H9 (cell line): ENCODE measurements at regions not wholly inside any gene's neighbourhood (a gene's known extent, or its start where the extent isn't known, plus 50 kb on each side); places are given as distances from the start of the nearest gene placed in this dataset.

Experiments used
- DNase-seq: peaks from one replicate; pipeline ENCODE4 v3.0.0-alpha.2; 2017
- H2AFZ ChIP-seq: one replicate; pipeline ENCODE4 v1.6.1; 2013; ENCODE audit warnings: mild to moderate bottlenecking, low read length, control low read depth, moderate library complexity
- H2AK5ac ChIP-seq: 2 replicates; pipeline ENCODE4 v1.6.1; 2013; ENCODE audit warnings: low read length, control low read depth, mixed read lengths; ENCODE audit not compliant: insufficient read length
- H2BK120ac ChIP-seq: one replicate; pipeline ENCODE4 v1.6.1; 2013; ENCODE audit warnings: low read depth, mild to moderate bottlenecking, low read length, control low read depth, inconsistent platforms; ENCODE audit not compliant: poor library complexity, severe bottlenecking
- H2BK12ac ChIP-seq: 2 replicates; pipeline ENCODE4 v1.6.1; 2013; ENCODE audit warnings: low read length, control low read depth, mixed read lengths, low read depth; ENCODE audit not compliant: insufficient read length
- H2BK15ac ChIP-seq: 2 replicates; pipeline ENCODE4 v1.6.1; 2013; ENCODE audit warnings: low read depth, low read length, control low read depth
- H2BK20ac ChIP-seq: one replicate; pipeline ENCODE4 v1.6.1; 2013; ENCODE audit warnings: low read depth, mild to moderate bottlenecking, low read length, control low read depth, inconsistent platforms; ENCODE audit not compliant: poor library complexity, severe bottlenecking
- H2BK5ac ChIP-seq: 2 replicates; pipeline ENCODE4 v1.6.1; 2013; ENCODE audit warnings: low read length, control low read depth, mixed read lengths; ENCODE audit not compliant: insufficient read length
- H3K14ac ChIP-seq: 2 replicates; pipeline ENCODE4 v1.6.1; 2013; ENCODE audit warnings: low read length, control low read depth; ENCODE audit not compliant: insufficient read depth
- H3K18ac ChIP-seq: 2 replicates; pipeline ENCODE4 v1.6.1; 2013; ENCODE audit warnings: low read depth, mild to moderate bottlenecking, mixed read lengths, low read length, control low read depth; ENCODE audit not compliant: insufficient read length
- H3K23ac ChIP-seq: 2 replicates; pipeline ENCODE4 v1.6.1; 2013; ENCODE audit warnings: low read length, control low read depth, mixed read lengths, low read depth; ENCODE audit not compliant: insufficient read length
- H3K23me2 ChIP-seq: 2 replicates; pipeline ENCODE4 v1.6.1; 2013; ENCODE audit warnings: low read depth, mild to moderate bottlenecking, mixed read lengths, low read length, control low read depth; ENCODE audit not compliant: insufficient read length, poor library complexity, severe bottlenecking
- H3K27ac ChIP-seq: 2 replicates; pipeline ENCODE4 v1.5.1; 2013; ENCODE audit warnings: low read length, control low read depth, mixed read lengths, low read depth; ENCODE audit not compliant: insufficient read length
- H3K27me3 ChIP-seq: 2 replicates; pipeline ENCODE4 v1.6.1; 2013; ENCODE audit warnings: low read length, control low read depth, inconsistent platforms; ENCODE audit not compliant: insufficient read depth
- H3K4ac ChIP-seq: 2 replicates; pipeline ENCODE4 v1.6.1; 2013; ENCODE audit warnings: low read depth, mild to moderate bottlenecking, control low read depth, inconsistent platforms, low read length, moderate library complexity
- H3K4me1 ChIP-seq: 2 replicates; pipeline ENCODE4 v1.6.1; 2013; ENCODE audit warnings: low read length, control low read depth, inconsistent platforms; ENCODE audit not compliant: insufficient read depth
- H3K4me2 ChIP-seq: 2 replicates; pipeline ENCODE4 v1.6.1; 2013; ENCODE audit warnings: low read length, control low read depth, mixed read lengths; ENCODE audit not compliant: insufficient read length, insufficient read depth
- H3K56ac ChIP-seq: 2 replicates; pipeline ENCODE4 v1.6.1; 2013; ENCODE audit warnings: low read depth, mild to moderate bottlenecking, mixed read lengths, low read length, control low read depth; ENCODE audit not compliant: insufficient read length
- H3K79me1 ChIP-seq: 2 replicates; pipeline ENCODE4 v1.6.1; 2013; ENCODE audit warnings: low read depth, mild to moderate bottlenecking, moderate library complexity, low read length, control low read depth, inconsistent platforms; ENCODE audit not compliant: insufficient read depth, poor library complexity, severe bottlenecking
- H3K79me2 ChIP-seq: 2 replicates; pipeline ENCODE4 v1.6.1; 2013; ENCODE audit warnings: low read length, control low read depth, inconsistent platforms; ENCODE audit not compliant: insufficient read depth
- H3K9ac ChIP-seq: 2 replicates; pipeline ENCODE4 v1.6.1; 2013; ENCODE audit warnings: low read length, control low read depth, mixed read lengths; ENCODE audit not compliant: insufficient read length; ENCODE audit errors: extremely low read depth
- H3K9me3 ChIP-seq: one replicate; pipeline ENCODE4 v1.6.1; 2013; ENCODE audit warnings: low read depth, low read length, inconsistent platforms; ENCODE audit not compliant: control insufficient read depth
- H3T11ph ChIP-seq: one replicate; pipeline ENCODE4 v1.6.1; 2013; ENCODE audit warnings: mild to moderate bottlenecking, low read length, control low read depth, inconsistent platforms
- H4K20me1 ChIP-seq: one replicate; pipeline ENCODE4 v1.6.1; 2013; ENCODE audit not compliant: control insufficient read depth, insufficient read length, insufficient read depth
- H4K5ac ChIP-seq: 2 replicates; pipeline ENCODE4 v1.6.1; 2013; ENCODE audit warnings: low read depth, mild to moderate bottlenecking, mixed read lengths, low read length, control low read depth; ENCODE audit not compliant: insufficient read length
- H4K8ac ChIP-seq: replicated peaks from 2 replicates; pipeline ENCODE4 v1.6.1; 2013; ENCODE audit warnings: low read length, control low read depth, mixed read lengths, low read depth; ENCODE audit not compliant: insufficient read length
- H4K91ac ChIP-seq: 2 replicates; pipeline ENCODE4 v1.6.1; 2013; ENCODE audit warnings: low read depth, mild to moderate bottlenecking, moderate library complexity, mixed read lengths, low read length, control low read depth; ENCODE audit not compliant: insufficient read length
- H3K27ac Mint-ChIP-seq, 3 experiments: 2 replicates in 2 of 3; 3 replicates in 1 of 3; pipeline ENCODE4 v1.8.0; 2020 to 2021; ENCODE audit warnings: mixed read lengths in 3 of 3, mild to moderate bottlenecking in 1 of 3, moderate library complexity in 1 of 3
- H3K27me3 Mint-ChIP-seq: 2 replicates; pipeline ENCODE4 v1.8.0; 2021; ENCODE audit warnings: low read depth, mild to moderate bottlenecking, moderate library complexity, mixed read lengths
- H3K36me3 Mint-ChIP-seq, 3 experiments: 2 replicates in 2 of 3; 3 replicates in 1 of 3; pipeline ENCODE4 v1.8.0; 2020 to 2021; ENCODE audit warnings: low read depth in 3 of 3, mixed read lengths in 3 of 3; ENCODE audit not compliant: insufficient read depth in 1 of 3
- H3K4me1 Mint-ChIP-seq, 2 experiments: 2 replicates each; pipeline ENCODE4 v1.8.0; 2020; ENCODE audit warnings: mixed read lengths in 2 of 2
- H3K4me3 Mint-ChIP-seq, 2 experiments: 2 replicates in 1 of 2; 3 replicates in 1 of 2; pipeline ENCODE4 v1.8.0; 2020 to 2021; ENCODE audit warnings: mild to moderate bottlenecking in 2 of 2, mixed read lengths in 2 of 2, moderate library complexity in 1 of 2
- H3K9me3 Mint-ChIP-seq, 2 experiments: 2 replicates in 1 of 2; 3 replicates in 1 of 2; pipeline ENCODE4 v1.8.0; 2020; ENCODE audit warnings: mild to moderate bottlenecking in 2 of 2, mixed read lengths in 2 of 2, moderate library complexity in 1 of 2
- WGBS: extraction: QIAGEN DNeasy Blood & Tissue Kit; methylation state at CpG from one replicate; pipeline ENCODE4 v1.1.7; 2013; ENCODE audit warnings: missing lambda C conversion rate, low lambda C conversion rate, mixed read lengths; ENCODE audit not compliant: insufficient read length; ENCODE audit errors: extremely low coverage; 5-methylcytosine and 5-hydroxymethylcytosine counted together
- TF ChIP-seq, protein P1 (sequence below): fragments of 200-600 bp; sonication (generic); conservative IDR thresholded peaks from 3 replicates; pipeline ENCODE4 v1.8.0; 2021; ENCODE audit warnings: antibody characterized with exemption, mild to moderate bottlenecking

DNA sequence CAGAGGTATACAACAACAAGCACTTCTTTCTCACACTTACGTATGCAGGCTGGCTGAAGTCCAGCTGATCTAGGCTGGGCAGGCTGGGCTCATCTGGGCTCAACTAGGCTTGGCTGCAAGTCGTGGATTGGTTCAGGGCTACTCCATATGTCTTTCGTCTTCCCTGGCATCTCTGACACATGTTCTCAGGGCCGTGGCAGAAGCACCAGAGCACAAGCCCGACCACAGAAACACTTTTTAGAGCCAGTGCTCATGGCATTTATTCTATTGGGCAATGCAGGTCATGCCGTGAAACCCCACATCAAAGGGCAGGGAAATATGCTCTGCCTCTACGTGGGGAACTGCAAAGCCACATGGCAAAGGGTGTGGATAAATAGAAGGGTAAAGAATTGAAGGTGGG, 93.8 kb downstream of the RIN2 start:
- Histone ChIP-seq H3K9ac (no peak overlapping the region), H3K4ac (no peak overlapping the region), H4K5ac (no peak overlapping the region), H3K79me1 (no peaks in the 10 kb centered on the region), H3K79me2 (no peaks in the 10 kb centered on the region), H3K56ac (no peak overlapping the region), H4K20me1 (no peaks in the 10 kb centered on the region), H4K91ac (no peak overlapping the region), H4K8ac (no peak overlapping the region), H2AFZ (no peak overlapping the region), H2BK15ac (no peak overlapping the region), H3K9me3 (no peaks in the 10 kb centered on the region), H3K27ac (no peak overlapping the region), H3K23ac (no peak overlapping the region), H2BK20ac (no peak overlapping the region), H3T11ph (no peak overlapping the region), H3K23me2 (no peaks in the 10 kb centered on the region), H3K27me3 (no peaks in the 10 kb centered on the region), H3K4me2 (no peak overlapping the region), H2BK5ac (no peak overlapping the region), H2BK12ac (no peak overlapping the region), H2BK120ac (no peak overlapping the region), H3K18ac (no peak overlapping the region), H2AK5ac (no peak overlapping the region), H3K14ac (no peak overlapping the region), H3K4me1 (peaks cover 4% of the 10 kb centered on the region; the same call in 1 of the 2 replicates)
- Mint-ChIP-seq H3K36me3 (0 out of 7 replicates have a peak, but pooled peaks cover 0 to 1% (median 0%) of the 10 kb centered on the region in 3 experiments), H3K27me3 (peaks cover 2% of the 10 kb centered on the region), H3K9me3 (peaks cover 0 to 5% of the 10 kb centered on the region in 2 experiments; a peak in 1 of 5 replicates), H3K4me3 (no peak overlapping the region), H3K4me1 (peaks cover 0 to 6% of the 10 kb centered on the region in 2 experiments; a peak in 3 of 4 replicates), H3K27ac (no peak overlapping the region)
- no peak for DNase-seq
- TF ChIP-seq, protein P1, sequence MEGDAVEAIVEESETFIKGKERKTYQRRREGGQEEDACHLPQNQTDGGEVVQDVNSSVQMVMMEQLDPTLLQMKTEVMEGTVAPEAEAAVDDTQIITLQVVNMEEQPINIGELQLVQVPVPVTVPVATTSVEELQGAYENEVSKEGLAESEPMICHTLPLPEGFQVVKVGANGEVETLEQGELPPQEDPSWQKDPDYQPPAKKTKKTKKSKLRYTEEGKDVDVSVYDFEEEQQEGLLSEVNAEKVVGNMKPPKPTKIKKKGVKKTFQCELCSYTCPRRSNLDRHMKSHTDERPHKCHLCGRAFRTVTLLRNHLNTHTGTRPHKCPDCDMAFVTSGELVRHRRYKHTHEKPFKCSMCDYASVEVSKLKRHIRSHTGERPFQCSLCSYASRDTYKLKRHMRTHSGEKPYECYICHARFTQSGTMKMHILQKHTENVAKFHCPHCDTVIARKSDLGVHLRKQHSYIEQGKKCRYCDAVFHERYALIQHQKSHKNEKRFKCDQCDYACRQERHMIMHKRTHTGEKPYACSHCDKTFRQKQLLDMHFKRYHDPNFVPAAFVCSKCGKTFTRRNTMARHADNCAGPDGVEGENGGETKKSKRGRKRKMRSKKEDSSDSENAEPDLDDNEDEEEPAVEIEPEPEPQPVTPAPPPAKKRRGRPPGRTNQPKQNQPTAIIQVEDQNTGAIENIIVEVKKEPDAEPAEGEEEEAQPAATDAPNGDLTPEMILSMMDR: no peak
- WGBS: no CpG with 5 or more reads among the region's 7 CpGs
